ENCODE measurements at regions not wholly inside any gene's neighbourhood (a gene's known extent, or its start where the extent isn't known, plus 50 kb on each side); places are given as distances from the start of the nearest gene placed in this dataset.

- Histone ChIP-seq H3K4me3 (ENCODE audit: low read length) (no peak overlapping the region), H3K9me3 (replicated peaks; ENCODE audit: low read length) (no peaks in the 10 kb centered on the region), H3K9ac (ENCODE audit: low read depth, low read length) (no peak overlapping the region), H3K4me1 (ENCODE audit: control insufficient read depth, insufficient read depth, low read length) (no peaks in the 10 kb centered on the region), H3K4me2 (ENCODE audit: low read length) (no peak overlapping the region), H3K36me3 (ENCODE audit: insufficient read depth, low read length) (no peaks in the 10 kb centered on the region), H3K27me3 (ENCODE audit: control insufficient read depth, insufficient read depth, low read length) (no peaks in the 10 kb centered on the region)
Measured at GRCh38 chr5:167995844-167996425, 295.5 kb upstream of the WWC1 start.

GRCh38 chr5:167998148-167998767 lies 293.2 kb upstream of the WWC1 start:
- Histone ChIP-seq H3K9ac (ENCODE audit: low read depth, low read length) (no peak overlapping the region), H3K9me3 (replicated peaks; ENCODE audit: low read length) (no peaks in the 10 kb centered on the region), H3K36me3 (ENCODE audit: insufficient read depth, low read length) (no peaks in the 10 kb centered on the region), H3K4me2 (ENCODE audit: low read length) (no peak overlapping the region), H3K4me1 (ENCODE audit: control insufficient read depth, insufficient read depth, low read length) (no peaks in the 10 kb centered on the region), H3K4me3 (ENCODE audit: low read length) (no peak overlapping the region), H3K27me3 (ENCODE audit: control insufficient read depth, insufficient read depth, low read length) (no peaks in the 10 kb centered on the region)

DNA sequence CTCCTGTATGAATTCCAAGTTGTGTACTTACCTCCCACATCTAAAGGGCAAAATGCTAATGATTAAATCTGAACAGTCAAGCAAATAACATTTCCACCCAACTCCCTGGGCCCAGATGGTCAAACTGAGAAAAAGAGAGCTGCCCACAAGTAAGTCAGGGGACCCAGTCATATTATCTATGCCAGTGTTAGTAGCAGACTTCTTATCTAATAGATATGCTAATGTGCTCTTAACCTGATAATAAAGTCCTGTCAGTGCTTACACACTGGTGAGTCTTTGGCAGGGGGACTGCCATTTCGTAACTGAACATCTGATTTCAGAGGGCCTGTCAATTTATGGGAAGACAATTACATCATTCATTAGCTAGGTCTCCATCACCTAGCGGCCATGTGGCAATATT lies 292.3 kb upstream of the WWC1 start:
- no peak overlapping the region for H3K9ac ChIP-seq (ENCODE audit: low read depth, low read length)
- no peaks in the 10 kb centered on the region for H3K27me3 ChIP-seq (ENCODE audit: control insufficient read depth, insufficient read depth, low read length)
- no peaks in the 10 kb centered on the region for H3K36me3 ChIP-seq (ENCODE audit: insufficient read depth, low read length)
- H3K4me1 ChIP-seq (ENCODE audit: control insufficient read depth, insufficient read depth, low read length) = no peaks in the 10 kb centered on the region
- H3K4me2 ChIP-seq (ENCODE audit: low read length) = no peak overlapping the region
- H3K9me3 ChIP-seq (replicated peaks; ENCODE audit: low read length) = no peaks in the 10 kb centered on the region
- no peak overlapping the region for H3K4me3 ChIP-seq (ENCODE audit: low read length)

DNA sequence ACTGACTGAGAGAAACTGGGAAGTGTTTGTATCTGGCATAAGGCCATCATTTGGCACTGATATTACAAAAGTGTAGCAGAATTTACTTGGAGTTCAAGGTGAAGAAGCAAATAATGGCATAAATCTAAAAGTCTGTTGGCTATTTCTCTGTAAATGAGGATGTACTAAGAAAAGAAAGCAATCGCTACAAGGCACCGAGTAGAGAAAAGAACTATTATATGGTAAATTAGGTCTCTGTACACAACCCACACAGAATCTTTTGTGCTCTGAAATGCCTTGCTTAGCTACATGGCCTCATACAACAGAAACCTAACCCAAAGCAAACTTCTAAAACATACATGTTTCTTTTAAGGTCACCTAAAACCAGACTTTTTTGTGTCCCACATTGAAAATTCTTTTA lies 290.1 kb upstream of the WWC1 start:
- no peaks in the 10 kb centered on the region for H3K27me3 ChIP-seq (ENCODE audit: control insufficient read depth, insufficient read depth, low read length)
- no peaks in the 10 kb centered on the region for H3K9me3 ChIP-seq (replicated peaks; ENCODE audit: low read length)
- H3K4me3 ChIP-seq (ENCODE audit: low read length) = no peak overlapping the region
- no peak overlapping the region for H3K4me2 ChIP-seq (ENCODE audit: low read length)
- no peak overlapping the region for H3K9ac ChIP-seq (ENCODE audit: low read depth, low read length)
- no peaks in the 10 kb centered on the region for H3K4me1 ChIP-seq (ENCODE audit: control insufficient read depth, insufficient read depth, low read length)
- no peaks in the 10 kb centered on the region for H3K36me3 ChIP-seq (ENCODE audit: insufficient read depth, low read length)

DNA sequence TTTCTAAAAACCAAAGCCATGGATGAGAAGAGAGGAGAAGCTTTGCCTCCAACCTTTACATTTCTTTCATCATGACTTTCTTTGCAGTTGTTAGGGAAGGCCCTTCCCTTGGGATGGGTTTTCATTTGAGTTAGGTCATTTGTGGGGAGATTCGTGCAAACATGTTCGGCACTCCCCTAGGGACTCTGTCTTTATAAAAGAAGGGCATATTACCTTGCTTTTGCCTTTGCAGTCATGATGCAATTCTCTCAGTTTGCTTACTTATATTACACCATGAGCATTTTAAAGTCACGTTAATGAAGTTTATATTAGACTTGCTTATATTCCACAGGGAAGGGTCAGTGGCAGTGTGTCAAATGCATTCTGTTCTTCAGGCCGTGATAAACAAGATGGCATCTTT lies 289.3 kb upstream of the WWC1 start:
- Histone ChIP-seq H3K4me3 (ENCODE audit: low read length) (no peak overlapping the region), H3K9me3 (replicated peaks; ENCODE audit: low read length) (no peaks in the 10 kb centered on the region), H3K36me3 (ENCODE audit: insufficient read depth, low read length) (no peaks in the 10 kb centered on the region), H3K9ac (ENCODE audit: low read depth, low read length) (no peak overlapping the region), H3K27me3 (ENCODE audit: control insufficient read depth, insufficient read depth, low read length) (no peaks in the 10 kb centered on the region), H3K4me2 (ENCODE audit: low read length) (no peak overlapping the region), H3K4me1 (ENCODE audit: control insufficient read depth, insufficient read depth, low read length) (no peaks in the 10 kb centered on the region)

DNA sequence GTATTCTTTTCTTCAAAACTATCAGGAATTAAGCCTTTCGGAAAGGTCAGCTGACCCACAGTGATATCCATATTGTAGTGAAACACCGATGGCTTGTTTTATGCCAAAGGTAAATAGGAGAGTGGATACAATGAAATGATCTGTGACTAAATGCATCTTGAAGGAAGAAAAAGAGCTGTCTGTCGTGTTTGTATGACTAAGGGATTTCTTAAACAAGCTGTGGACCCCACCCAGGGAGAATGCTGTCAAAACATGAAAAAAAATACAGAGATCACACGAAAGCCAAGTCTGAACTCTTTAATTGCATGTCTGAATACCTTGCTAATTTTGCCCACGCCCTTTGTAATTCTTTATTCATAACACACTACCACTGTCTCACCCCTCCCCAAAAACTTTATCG lies 286.4 kb upstream of the WWC1 start:
- H3K4me1 ChIP-seq (ENCODE audit: control insufficient read depth, insufficient read depth, low read length) = no peaks in the 10 kb centered on the region
- H3K27me3 ChIP-seq (ENCODE audit: control insufficient read depth, insufficient read depth, low read length) = no peaks in the 10 kb centered on the region
- no peak overlapping the region for H3K9ac ChIP-seq (ENCODE audit: low read depth, low read length)
- H3K4me3 ChIP-seq (ENCODE audit: low read length) = no peak overlapping the region
- H3K36me3 ChIP-seq (ENCODE audit: insufficient read depth, low read length) = no peaks in the 10 kb centered on the region
- no peak overlapping the region for H3K4me2 ChIP-seq (ENCODE audit: low read length)
- H3K9me3 ChIP-seq (replicated peaks; ENCODE audit: low read length) = no peaks in the 10 kb centered on the region

- H3K9ac ChIP-seq (ENCODE audit: low read depth, low read length) = no peak overlapping the region
- H3K4me3 ChIP-seq (ENCODE audit: low read length) = no peak overlapping the region
- no peaks in the 10 kb centered on the region for H3K4me1 ChIP-seq (ENCODE audit: control insufficient read depth, insufficient read depth, low read length)
- no peak overlapping the region for H3K4me2 ChIP-seq (ENCODE audit: low read length)
- no peaks in the 10 kb centered on the region for H3K27me3 ChIP-seq (ENCODE audit: control insufficient read depth, insufficient read depth, low read length)
- no peaks in the 10 kb centered on the region for H3K9me3 ChIP-seq (replicated peaks; ENCODE audit: low read length)
- H3K36me3 ChIP-seq (ENCODE audit: insufficient read depth, low read length) = no peaks in the 10 kb centered on the region
Measured at GRCh38 chr5:168005936-168006335, 285.5 kb upstream of the WWC1 start.

DNA sequence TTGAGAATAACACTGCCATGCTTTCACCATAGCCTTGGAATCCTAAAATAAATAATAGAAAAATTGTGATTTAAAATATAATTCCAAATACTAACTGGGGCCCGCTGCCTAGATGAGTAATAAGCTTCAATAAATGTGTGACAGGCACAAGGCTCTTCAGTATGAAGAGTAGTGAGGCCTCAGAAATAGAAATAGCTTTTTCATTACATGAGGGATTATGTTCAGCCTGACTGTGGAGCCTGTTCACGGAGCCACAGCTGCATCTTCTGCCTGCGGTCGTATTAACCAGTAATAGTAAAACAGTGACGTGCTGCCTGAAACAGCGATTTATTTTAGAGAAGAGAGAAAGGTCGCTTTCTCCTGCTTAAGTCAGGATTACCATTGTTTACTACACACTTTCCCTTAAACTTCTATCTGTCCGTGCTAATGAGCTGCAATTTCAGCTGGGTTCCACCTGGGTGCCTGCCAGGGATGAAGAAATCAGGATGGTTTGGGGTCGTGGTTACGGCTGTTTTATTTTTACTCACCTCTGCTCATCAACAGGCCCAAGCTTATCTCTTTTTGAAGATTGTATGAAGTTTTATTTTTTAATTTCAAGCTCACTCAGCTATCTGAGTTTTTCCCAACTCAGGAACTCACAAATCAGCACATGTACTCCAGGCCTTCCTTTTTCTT lies 284.9 kb upstream of the WWC1 start:
- Histone ChIP-seq H3K9me3 (replicated peaks; ENCODE audit: low read length) (no peaks in the 10 kb centered on the region), H3K4me2 (ENCODE audit: low read length) (no peak overlapping the region), H3K27me3 (ENCODE audit: control insufficient read depth, insufficient read depth, low read length) (no peaks in the 10 kb centered on the region), H3K4me1 (ENCODE audit: control insufficient read depth, insufficient read depth, low read length) (no peaks in the 10 kb centered on the region), H3K4me3 (ENCODE audit: low read length) (no peak overlapping the region), H3K9ac (ENCODE audit: low read depth, low read length) (no peak overlapping the region), H3K36me3 (ENCODE audit: insufficient read depth, low read length) (no peaks in the 10 kb centered on the region)

- Histone ChIP-seq H3K27me3 (ENCODE audit: control insufficient read depth, insufficient read depth, low read length) (no peaks in the 10 kb centered on the region), H3K9ac (ENCODE audit: low read depth, low read length) (no peak overlapping the region), H3K36me3 (ENCODE audit: insufficient read depth, low read length) (no peaks in the 10 kb centered on the region), H3K9me3 (replicated peaks; ENCODE audit: low read length) (no peaks in the 10 kb centered on the region), H3K4me3 (ENCODE audit: low read length) (no peak overlapping the region), H3K4me1 (ENCODE audit: control insufficient read depth, insufficient read depth, low read length) (no peaks in the 10 kb centered on the region), H3K4me2 (ENCODE audit: low read length) (no peak overlapping the region)
Measured at GRCh38 chr5:168007286-168007685, 284.2 kb upstream of the WWC1 start.

DNA sequence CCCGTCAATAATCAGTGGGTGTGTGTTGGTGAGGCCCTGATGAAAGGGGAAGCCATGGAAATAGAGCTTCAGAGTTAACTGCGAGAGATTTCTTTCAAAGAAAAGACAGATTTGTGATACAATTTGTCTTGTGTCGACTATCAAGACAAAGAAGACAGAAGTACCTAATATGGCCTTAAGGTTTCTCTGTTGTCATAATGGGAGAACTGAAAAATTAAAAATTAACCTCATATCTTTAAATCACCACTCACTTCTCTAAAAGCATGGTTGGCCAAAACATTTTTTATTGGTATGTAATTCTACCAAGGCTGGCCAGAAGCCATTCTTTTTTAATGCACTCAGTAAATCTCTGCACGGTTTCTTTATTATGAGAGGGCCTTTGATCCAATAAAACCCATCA lies 282.9 kb upstream of the WWC1 start:
- no peak overlapping the region for H3K9ac ChIP-seq (ENCODE audit: low read depth, low read length)

GRCh38 chr5:168011096-168011495 lies 280.3 kb upstream of the WWC1 start:
- no peaks in the 10 kb centered on the region for H3K36me3 ChIP-seq (ENCODE audit: insufficient read depth, low read length)
- no peak overlapping the region for H3K9ac ChIP-seq (ENCODE audit: low read depth, low read length)
- no peaks in the 10 kb centered on the region for H3K27me3 ChIP-seq (ENCODE audit: control insufficient read depth, insufficient read depth, low read length)
- H3K9me3 ChIP-seq (replicated peaks; ENCODE audit: low read length) = no peaks in the 10 kb centered on the region
- no peak overlapping the region for H3K4me3 ChIP-seq (ENCODE audit: low read length)
- H3K4me2 ChIP-seq (ENCODE audit: low read length) = no peak overlapping the region
- H3K4me1 ChIP-seq (ENCODE audit: control insufficient read depth, insufficient read depth, low read length) = no peaks in the 10 kb centered on the region

More for the DNA sequence above, 282.9 kb upstream of the WWC1 start:
- Histone ChIP-seq H3K4me1 (ENCODE audit: control insufficient read depth, insufficient read depth, low read length) (no peaks in the 10 kb centered on the region), H3K4me3 (ENCODE audit: low read length) (no peak overlapping the region), H3K27me3 (ENCODE audit: control insufficient read depth, insufficient read depth, low read length) (no peaks in the 10 kb centered on the region), H3K36me3 (ENCODE audit: insufficient read depth, low read length) (no peaks in the 10 kb centered on the region), H3K4me2 (ENCODE audit: low read length) (no peak overlapping the region), H3K9me3 (replicated peaks; ENCODE audit: low read length) (no peaks in the 10 kb centered on the region)

- H3K36me3 ChIP-seq (ENCODE audit: insufficient read depth, low read length) = no peaks in the 10 kb centered on the region
- H3K4me3 ChIP-seq (ENCODE audit: low read length) = no peak overlapping the region
- no peaks in the 10 kb centered on the region for H3K9me3 ChIP-seq (replicated peaks; ENCODE audit: low read length)
- no peak overlapping the region for H3K9ac ChIP-seq (ENCODE audit: low read depth, low read length)
- no peak overlapping the region for H3K4me2 ChIP-seq (ENCODE audit: low read length)
- H3K27me3 ChIP-seq (ENCODE audit: control insufficient read depth, insufficient read depth, low read length) = no peaks in the 10 kb centered on the region
- H3K4me1 ChIP-seq (ENCODE audit: control insufficient read depth, insufficient read depth, low read length) = no peaks in the 10 kb centered on the region
Measured at GRCh38 chr5:168012006-168012405, 279.4 kb upstream of the WWC1 start.
